CD4-positive, alpha-beta memory T cell (primary cell): ENCODE measurements at regions not wholly inside any gene's neighbourhood (a gene's known extent, or its start where the extent isn't known, plus 50 kb on each side); places are given as distances from the start of the nearest gene placed in this dataset.

Experiments
- CTCF ChIA-PET: fragments of 350-600 bp; sonication (Branson Sonifier 250); formaldehyde crosslinking; loops from one replicate; lab custom pipeline; 2021; ENCODE audit warnings: inconsistent platforms; ENCODE audit not compliant: partially characterized antibody; lab: Charles Lee
- POLR2A ChIA-PET: fragments of 350-600 bp; sonication (Branson Sonifier 250); formaldehyde crosslinking; loops from one replicate; lab custom pipeline; 2021; ENCODE audit not compliant: partially characterized antibody; lab: Charles Lee
- DNase-seq, 5 donors: peaks; one replicate each; pipeline versions ENCODE4 v3.0.0 to v3.0.0-alpha.2; 2020 to 2022; ENCODE audit warnings: mixed read lengths in 1 of 5
- H3K27ac ChIP-seq: one replicate; pipeline ENCODE4 v1.7.0; 2013; ENCODE audit warnings: low read depth, low read length
- H3K27me3 ChIP-seq: 2 replicates; pipeline ENCODE4 v1.7.0; 2013; ENCODE audit warnings: mild to moderate bottlenecking, low read length, moderate library complexity; ENCODE audit not compliant: insufficient read depth
- H3K36me3 ChIP-seq: 2 replicates; pipeline ENCODE4 v1.7.0; 2013; ENCODE audit warnings: mild to moderate bottlenecking, low read length, moderate library complexity; ENCODE audit not compliant: insufficient read depth
- H3K4me1 ChIP-seq: 2 replicates; pipeline ENCODE4 v1.7.0; 2013; ENCODE audit warnings: mild to moderate bottlenecking, low read length, moderate library complexity; ENCODE audit not compliant: insufficient read depth
- H3K4me3 ChIP-seq, 2 donors: one replicate each; pipeline ENCODE4 v1.7.0; 2013; ENCODE audit warnings: low read length in 2 of 2, mild to moderate bottlenecking in 1 of 2
- H3K9me3 ChIP-seq, 2 donors: one replicate each; pipeline ENCODE4 v1.7.0; 2013; ENCODE audit warnings: low read length in 2 of 2, control low read depth in 1 of 2; ENCODE audit not compliant: control insufficient read depth in 1 of 2
- H3K27ac Mint-ChIP-seq, 7 donors: one replicate each; pipeline ENCODE4 v1.8.0; 2020 to 2021; ENCODE audit warnings: mixed read lengths in 7 of 7, mild to moderate bottlenecking in 6 of 7, inconsistent platforms in 3 of 7, moderate library complexity in 3 of 7
- H3K27me3 Mint-ChIP-seq, 2 donors: one replicate each; pipeline ENCODE4 v1.8.0; 2020 to 2021; ENCODE audit warnings: mixed read lengths in 2 of 2
- H3K36me3 Mint-ChIP-seq, 2 donors: one replicate each; pipeline ENCODE4 v1.8.0; 2020 to 2021; ENCODE audit warnings: mixed read lengths in 2 of 2, inconsistent platforms in 1 of 2, mild to moderate bottlenecking in 1 of 2
- H3K4me1 Mint-ChIP-seq, 4 donors: one replicate each; pipeline ENCODE4 v1.8.0; 2020 to 2021; ENCODE audit warnings: mixed read lengths in 4 of 4, mild to moderate bottlenecking in 1 of 4
- H3K4me3 Mint-ChIP-seq, 8 donors: one replicate each; pipeline ENCODE4 v1.8.0; 2020 to 2021; ENCODE audit warnings: mixed read lengths in 8 of 8, mild to moderate bottlenecking in 7 of 8, moderate library complexity in 6 of 8, inconsistent platforms in 3 of 8
- H3K9me3 Mint-ChIP-seq, 8 donors: one replicate each; pipeline ENCODE4 v1.8.0; 2020 to 2021; ENCODE audit warnings: mixed read lengths in 8 of 8, mild to moderate bottlenecking in 5 of 8, inconsistent platforms in 3 of 8, moderate library complexity in 1 of 8
- intact Hi-C: fragments of 100-400 bp; cut with micrococcal nuclease; formaldehyde crosslinking; loops from one replicate; pipeline ENCODE4 v1.15.1; 2023

DNA sequence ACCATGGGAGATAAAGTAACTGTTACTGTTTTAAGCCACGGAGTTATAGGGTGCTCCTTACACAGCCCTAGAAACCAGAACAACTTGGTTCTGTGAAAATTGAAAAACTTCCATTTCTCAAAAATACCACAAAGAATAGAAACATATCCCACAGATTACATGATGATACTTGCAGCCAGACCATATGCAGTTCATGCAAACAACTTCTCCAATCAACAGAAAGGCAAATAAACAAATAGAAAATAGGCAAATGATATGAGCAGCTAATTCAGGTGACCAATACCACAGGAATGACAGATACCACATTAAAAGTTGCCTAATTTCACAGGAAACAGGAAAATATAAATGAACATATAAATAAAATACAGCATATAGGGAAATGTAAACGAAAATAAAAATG lies 297.5 kb downstream of the HTR7 start:
- H3K27me3 ChIP-seq: no peaks in the 10 kb centered on the region
- Mint-ChIP-seq H3K27ac (no peak overlapping the region), H3K4me1 (no peaks in the 10 kb centered on the region), H3K4me3 (no peak overlapping the region), H3K27me3 (no peaks in the 10 kb centered on the region), H3K36me3 (no peaks in the 10 kb centered on the region), H3K9me3 (peaks cover 0 to 9% (median 0%) of the 10 kb centered on the region in 8 donors)
- H3K9me3 ChIP-seq: no peaks in the 10 kb centered on the region
- DNase-seq: no peak
- H3K27ac ChIP-seq: no peak overlapping the region
- intact Hi-C loops: no loop called here
- no peaks in the 10 kb centered on the region for H3K36me3 ChIP-seq
- H3K4me1 ChIP-seq: no peaks in the 10 kb centered on the region
- CTCF ChIA-PET: no interaction called here
- POLR2A ChIA-PET: no interaction called here
- no peak overlapping the region for H3K4me3 ChIP-seq

DNA sequence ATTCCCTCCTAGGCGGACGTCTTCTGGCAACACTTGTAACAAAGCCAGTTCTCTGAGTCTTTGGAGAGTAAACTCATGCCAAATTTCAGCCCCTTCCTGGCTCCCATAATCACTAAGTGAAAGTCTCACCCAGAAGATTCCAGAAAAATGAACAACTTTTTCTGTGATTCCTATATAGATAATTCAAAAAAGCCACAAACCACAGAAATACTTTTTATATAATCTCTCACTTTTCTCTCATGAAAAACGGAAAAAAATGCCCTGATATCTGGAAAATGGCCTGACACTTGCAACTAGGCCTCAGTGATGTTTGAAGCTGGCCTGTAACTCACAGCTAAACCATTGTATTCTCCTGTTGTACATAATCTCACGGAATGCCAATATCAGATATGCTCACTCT lies 296.2 kb downstream of the HTR7 start:
- Mint-ChIP-seq H3K9me3 (peaks cover 0 to 5% (median 0%) of the 10 kb centered on the region in 8 donors), H3K4me1 (no peaks in the 10 kb centered on the region), H3K36me3 (no peaks in the 10 kb centered on the region), H3K27ac (no peak overlapping the region), H3K27me3 (no peaks in the 10 kb centered on the region), H3K4me3 (no peak overlapping the region)
- no peak for DNase-seq
- POLR2A ChIA-PET: no interaction called here
- intact Hi-C loops: no loop called here
- Histone ChIP-seq H3K4me1 (no peaks in the 10 kb centered on the region), H3K36me3 (no peaks in the 10 kb centered on the region), H3K27me3 (no peaks in the 10 kb centered on the region), H3K9me3 (no peaks in the 10 kb centered on the region), H3K4me3 (no peak overlapping the region), H3K27ac (no peak overlapping the region)
- CTCF ChIA-PET: no interaction called here

DNA sequence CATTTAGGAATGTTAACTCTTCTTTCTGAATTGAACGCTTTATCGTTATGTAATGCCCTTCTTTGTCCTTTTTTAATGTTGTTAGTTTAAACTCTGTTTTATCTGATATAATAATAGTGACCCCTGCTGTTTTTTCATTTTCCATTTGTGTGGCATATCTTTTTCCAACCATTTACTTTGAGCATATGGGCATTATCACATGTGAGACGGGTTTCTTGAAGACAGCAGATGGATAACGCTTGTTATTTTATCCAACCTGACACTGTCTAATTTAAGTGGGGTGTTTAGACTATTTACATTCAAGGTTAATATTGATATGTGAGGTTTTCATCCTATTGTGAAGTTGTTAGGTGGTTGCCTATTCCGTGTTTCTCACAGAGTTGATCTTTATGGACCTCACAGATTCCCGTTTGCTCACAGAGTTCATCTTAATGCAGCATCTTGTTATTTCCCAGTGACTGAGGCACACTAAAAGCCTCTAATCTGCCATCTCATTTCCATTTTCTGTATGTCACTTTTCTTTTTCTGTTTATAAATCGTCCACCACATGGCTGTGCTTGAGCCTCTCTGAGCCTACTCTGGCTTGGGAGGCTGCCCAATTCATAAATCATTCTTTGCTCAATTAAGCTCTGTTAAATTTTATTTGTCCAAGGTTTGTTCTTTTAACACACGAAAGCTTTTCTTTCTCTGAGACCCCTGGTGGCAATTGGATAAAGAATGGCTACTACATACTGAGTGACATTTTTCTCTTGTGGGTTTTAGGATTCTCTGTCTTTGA lies 286.2 kb downstream of the HTR7 start:
- ChIA-PET POLR2A (no interaction called here), CTCF (no interaction called here)
- no peak for DNase-seq
- no peaks in the 10 kb centered on the region for H3K36me3 ChIP-seq
- H3K4me1 ChIP-seq: no peaks in the 10 kb centered on the region
- H3K36me3 Mint-ChIP-seq: no peaks in the 10 kb centered on the region
- H3K4me3 Mint-ChIP-seq: no peak overlapping the region
- H3K27ac Mint-ChIP-seq: no peak overlapping the region
- peaks cover 0 to 4% (median 0%) of the 10 kb centered on the region in 8 donors for H3K9me3 Mint-ChIP-seq
- no peaks in the 10 kb centered on the region for H3K9me3 ChIP-seq
- no peak overlapping the region for H3K27ac ChIP-seq
- intact Hi-C loops: no loop called here
- H3K4me1 Mint-ChIP-seq: no peaks in the 10 kb centered on the region
- H3K4me3 ChIP-seq: no peak overlapping the region
- no peaks in the 10 kb centered on the region for H3K27me3 ChIP-seq
- peaks cover 0 to 1% of the 10 kb centered on the region in 2 donors for H3K27me3 Mint-ChIP-seq

DNA sequence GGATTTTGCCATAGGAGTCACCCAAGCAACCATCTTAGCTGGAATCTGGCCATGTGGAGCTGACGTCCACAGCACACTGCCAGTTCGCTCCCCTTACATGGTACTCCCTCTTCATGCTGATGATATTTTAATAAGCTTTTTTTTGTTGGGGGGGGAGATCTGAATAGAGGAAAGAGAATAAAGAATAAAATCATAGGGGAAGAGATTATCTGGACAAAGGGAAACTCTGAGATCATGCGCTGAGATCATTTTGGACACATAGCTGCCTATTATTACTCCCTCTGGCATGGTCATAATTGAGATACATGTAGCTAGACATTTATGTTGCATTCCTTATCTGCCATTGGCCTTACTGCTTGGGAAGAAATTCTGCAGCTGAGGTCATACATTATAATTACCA lies 282.7 kb downstream of the HTR7 start:
- POLR2A ChIA-PET: no interaction called here
- no peak for DNase-seq
- no peaks in the 10 kb centered on the region for H3K4me1 Mint-ChIP-seq
- H3K4me3 Mint-ChIP-seq: no peak overlapping the region
- Histone ChIP-seq H3K27me3 (no peaks in the 10 kb centered on the region), H3K4me1 (no peaks in the 10 kb centered on the region), H3K36me3 (no peaks in the 10 kb centered on the region), H3K4me3 (no peak overlapping the region), H3K9me3 (no peaks in the 10 kb centered on the region), H3K27ac (no peak overlapping the region)
- no peaks in the 10 kb centered on the region for H3K36me3 Mint-ChIP-seq
- H3K27ac Mint-ChIP-seq: no peak overlapping the region
- H3K9me3 Mint-ChIP-seq: peaks cover 0 to 3% (median 0%) of the 10 kb centered on the region in 8 donors
- CTCF ChIA-PET: no interaction called here
- peaks cover 0 to 1% of the 10 kb centered on the region in 2 donors for H3K27me3 Mint-ChIP-seq
- intact Hi-C loops: no loop called here

DNA sequence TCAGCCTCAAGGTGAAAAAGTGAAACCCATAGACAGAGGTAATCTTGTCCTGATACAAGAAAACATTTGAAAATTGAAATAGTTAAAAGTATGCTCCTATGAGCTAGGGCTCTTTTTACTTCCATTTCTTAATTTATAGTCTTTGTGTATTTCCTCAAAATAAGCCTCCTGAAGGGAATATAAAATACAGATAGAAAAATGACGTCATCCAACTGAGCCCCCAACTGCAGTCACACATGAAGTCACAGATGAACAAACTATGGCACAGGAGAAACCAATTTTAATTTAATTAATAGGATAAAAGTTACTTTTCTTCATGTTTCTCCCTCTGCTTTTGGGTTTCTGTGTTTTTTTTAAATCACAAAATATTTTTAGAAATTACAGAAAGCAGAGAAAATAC lies 280.3 kb downstream of the HTR7 start:
- CTCF ChIA-PET: no interaction called here
- H3K4me1 Mint-ChIP-seq: no peaks in the 10 kb centered on the region
- no peaks in the 10 kb centered on the region for H3K36me3 Mint-ChIP-seq

DNA sequence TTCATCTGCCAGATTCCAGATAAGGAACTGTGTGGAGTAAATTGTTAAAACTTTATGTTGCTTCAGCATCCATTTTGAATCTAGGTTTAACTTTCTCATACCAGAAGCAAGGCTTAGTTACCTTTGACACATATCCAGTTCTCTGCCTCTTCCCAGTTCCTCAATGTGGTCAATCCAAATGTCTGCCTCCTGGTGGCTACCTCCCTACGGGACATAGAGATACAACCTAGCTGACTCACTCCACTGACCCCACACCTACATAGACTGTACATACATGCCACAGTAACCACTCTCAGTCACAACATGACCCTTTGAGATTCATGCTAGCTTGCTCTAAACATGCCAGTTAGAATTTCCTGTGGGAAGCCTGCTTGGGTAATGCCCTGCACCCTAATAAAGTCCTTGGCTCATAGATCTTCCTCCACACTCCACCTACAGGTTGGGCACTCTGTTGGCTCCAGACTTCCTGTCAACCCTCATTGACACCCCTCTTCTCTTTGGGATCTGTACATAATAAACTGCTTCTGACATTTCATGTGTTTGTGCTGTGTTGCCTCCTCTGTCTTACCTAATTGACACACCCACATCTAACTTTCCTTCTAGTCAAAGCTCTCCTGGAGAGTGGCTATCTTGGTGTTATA lies 278.1 kb downstream of the HTR7 start:
- Mint-ChIP-seq H3K27ac (no peak overlapping the region), H3K9me3 (peaks cover 0 to 1% (median 0%) of the 10 kb centered on the region in 8 donors), H3K4me3 (no peak overlapping the region), H3K4me1 (no peaks in the 10 kb centered on the region), H3K27me3 (peaks cover 0 to 4% of the 10 kb centered on the region in 2 donors), H3K36me3 (no peaks in the 10 kb centered on the region)
- no peak for DNase-seq
- ChIA-PET POLR2A (no interaction called here), CTCF (no interaction called here)
- no peaks in the 10 kb centered on the region for H3K36me3 ChIP-seq
- no peak overlapping the region for H3K27ac ChIP-seq
- H3K4me3 ChIP-seq: no peak overlapping the region
- H3K9me3 ChIP-seq: no peaks in the 10 kb centered on the region
- intact Hi-C loops: no loop called here
- H3K27me3 ChIP-seq: no peaks in the 10 kb centered on the region
- no peaks in the 10 kb centered on the region for H3K4me1 ChIP-seq

More for the DNA sequence above, 280.3 kb downstream of the HTR7 start:
- Histone ChIP-seq H3K9me3 (no peaks in the 10 kb centered on the region), H3K27ac (no peak overlapping the region), H3K4me1 (no peaks in the 10 kb centered on the region), H3K36me3 (no peaks in the 10 kb centered on the region), H3K4me3 (no peak overlapping the region), H3K27me3 (no peaks in the 10 kb centered on the region)
- H3K27me3 Mint-ChIP-seq: peaks cover 1 to 4% of the 10 kb centered on the region in 2 donors
- intact Hi-C loops: no loop called here
- DNase-seq: no peak
- H3K27ac Mint-ChIP-seq: no peak overlapping the region
- peaks cover 0 to 3% (median 0%) of the 10 kb centered on the region in 8 donors for H3K9me3 Mint-ChIP-seq
- POLR2A ChIA-PET: no interaction called here
- no peak overlapping the region for H3K4me3 Mint-ChIP-seq

DNA sequence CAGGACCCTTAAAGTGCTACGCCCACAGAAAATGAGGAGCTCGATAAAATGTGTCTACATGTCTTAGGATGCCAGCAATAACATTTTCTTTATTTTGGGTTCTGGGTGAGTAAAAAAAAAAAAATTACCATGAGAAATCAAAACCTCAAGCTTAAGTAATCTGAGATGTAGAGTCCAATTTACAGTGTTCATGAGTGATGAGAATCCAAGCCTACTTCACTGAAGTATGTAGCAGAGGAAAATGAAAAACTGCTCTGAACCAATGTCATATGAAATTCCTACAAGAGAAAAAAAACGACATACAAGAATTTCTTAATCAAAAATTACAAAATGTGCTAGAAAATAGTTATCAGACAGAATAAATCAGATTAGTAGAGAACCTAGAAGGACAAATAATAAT lies 274.4 kb downstream of the HTR7 start:
- Mint-ChIP-seq H3K36me3 (no peaks in the 10 kb centered on the region), H3K27ac (no peak overlapping the region), H3K9me3 (peaks cover 0 to 4% (median 0%) of the 10 kb centered on the region in 8 donors), H3K4me1 (no peaks in the 10 kb centered on the region), H3K4me3 (no peak overlapping the region), H3K27me3 (peaks cover 0 to 7% of the 10 kb centered on the region in 2 donors)
- ChIA-PET CTCF (no interaction called here), POLR2A (no interaction called here)
- Histone ChIP-seq H3K27ac (no peak overlapping the region), H3K27me3 (no peaks in the 10 kb centered on the region), H3K36me3 (no peaks in the 10 kb centered on the region), H3K4me3 (no peak overlapping the region), H3K4me1 (no peaks in the 10 kb centered on the region), H3K9me3 (no peaks in the 10 kb centered on the region)
- intact Hi-C loops: no loop called here
- DNase-seq: no peak
